GM19397 (cell line): ENCODE measurements at regions not wholly inside any gene's neighbourhood (a gene's known extent, or its start where the extent isn't known, plus 50 kb on each side); places are given as distances from the start of the nearest gene placed in this dataset.

Source experiments
- ATAC-seq: cut with Tn5 transposase; IDR thresholded peaks from one replicate; pipeline ENCODE4 v1.9.1; 2021; ENCODE audit warnings: mild to moderate bottlenecking, moderate library complexity; ENCODE audit not compliant: unreplicated experiment

- ATAC-seq = no peak
Measured at GRCh38 chr17:14019186-14019956, 49.9 kb upstream of the COX10 start.
